HL-60 (cell line): ENCODE measurements at regions not wholly inside any gene's neighbourhood (a gene's known extent, or its start where the extent isn't known, plus 50 kb on each side); places are given as distances from the start of the nearest gene placed in this dataset.

Experiments
- DNase-seq, 2 experiments: peaks; one replicate each; pipeline ENCODE4 v3.0.0-alpha.2; 2010 to 2020; ENCODE audit warnings: low read depth in 1 of 2, low spot score in 1 of 2
- H3K27ac ChIP-seq: fragments of 250-450 bp; sonication (Bioruptor Pico); replicated peaks from 2 replicates; pipeline ENCODE4 v1.5.1; 2020; ENCODE audit warnings: mild to moderate bottlenecking, moderate library complexity
- H3K27me3 ChIP-seq: fragments of 250-450 bp; sonication (Bioruptor Pico); 2 replicates; pipeline ENCODE4 v1.5.1; 2021; ENCODE audit warnings: mild to moderate bottlenecking, moderate library complexity; ENCODE audit not compliant: insufficient read depth, poor library complexity, severe bottlenecking
- H3K4me3 ChIP-seq: replicated peaks from 2 replicates; pipeline ENCODE4 v1.5.1; 2011; ENCODE audit warnings: mild to moderate bottlenecking, control low read depth, low read length; ENCODE audit not compliant: insufficient read depth
- GABPA ChIP-seq: IDR thresholded peaks from 2 replicates; pipeline ENCODE4 v1.6.1; 2012; ENCODE audit warnings: low read depth
- POLR2AphosphoS5 ChIP-seq: IDR thresholded peaks from 2 replicates; pipeline ENCODE4 v1.6.1; 2012; ENCODE audit warnings: low read depth
- REST ChIP-seq: IDR thresholded peaks from 2 replicates; pipeline ENCODE4 v1.6.1; 2012; ENCODE audit warnings: low read depth; ENCODE audit not compliant: insufficient replicate concordance
- SPI1 ChIP-seq: IDR thresholded peaks from 2 replicates; pipeline ENCODE4 v1.6.1; 2012; ENCODE audit warnings: low read depth, mild to moderate bottlenecking, borderline replicate concordance
- TF ChIP-seq, protein P1 (sequence below): IDR thresholded peaks from one replicate; pipeline ENCODE4 v1.5.1; 2011; ENCODE audit warnings: low read length, control low read depth, inconsistent platforms; ENCODE audit not compliant: insufficient read depth

- TF ChIP-seq GABPA = no peak
- TF ChIP-seq REST = no peak
- no peak for TF ChIP-seq POLR2AphosphoS5
- no peak for TF ChIP-seq SPI1
- TF ChIP-seq, protein P1, sequence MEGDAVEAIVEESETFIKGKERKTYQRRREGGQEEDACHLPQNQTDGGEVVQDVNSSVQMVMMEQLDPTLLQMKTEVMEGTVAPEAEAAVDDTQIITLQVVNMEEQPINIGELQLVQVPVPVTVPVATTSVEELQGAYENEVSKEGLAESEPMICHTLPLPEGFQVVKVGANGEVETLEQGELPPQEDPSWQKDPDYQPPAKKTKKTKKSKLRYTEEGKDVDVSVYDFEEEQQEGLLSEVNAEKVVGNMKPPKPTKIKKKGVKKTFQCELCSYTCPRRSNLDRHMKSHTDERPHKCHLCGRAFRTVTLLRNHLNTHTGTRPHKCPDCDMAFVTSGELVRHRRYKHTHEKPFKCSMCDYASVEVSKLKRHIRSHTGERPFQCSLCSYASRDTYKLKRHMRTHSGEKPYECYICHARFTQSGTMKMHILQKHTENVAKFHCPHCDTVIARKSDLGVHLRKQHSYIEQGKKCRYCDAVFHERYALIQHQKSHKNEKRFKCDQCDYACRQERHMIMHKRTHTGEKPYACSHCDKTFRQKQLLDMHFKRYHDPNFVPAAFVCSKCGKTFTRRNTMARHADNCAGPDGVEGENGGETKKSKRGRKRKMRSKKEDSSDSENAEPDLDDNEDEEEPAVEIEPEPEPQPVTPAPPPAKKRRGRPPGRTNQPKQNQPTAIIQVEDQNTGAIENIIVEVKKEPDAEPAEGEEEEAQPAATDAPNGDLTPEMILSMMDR = no peak
- Histone ChIP-seq H3K27me3 (no peaks in the 10 kb centered on the region), H3K4me3 (no peak overlapping the region), H3K27ac (no peak overlapping the region)
- peak; percentile 50 to 55 for DNase-seq
Observed at GRCh38 chr13:44801990-44802389, 187.3 kb downstream of the NUFIP1 start.

DNA sequence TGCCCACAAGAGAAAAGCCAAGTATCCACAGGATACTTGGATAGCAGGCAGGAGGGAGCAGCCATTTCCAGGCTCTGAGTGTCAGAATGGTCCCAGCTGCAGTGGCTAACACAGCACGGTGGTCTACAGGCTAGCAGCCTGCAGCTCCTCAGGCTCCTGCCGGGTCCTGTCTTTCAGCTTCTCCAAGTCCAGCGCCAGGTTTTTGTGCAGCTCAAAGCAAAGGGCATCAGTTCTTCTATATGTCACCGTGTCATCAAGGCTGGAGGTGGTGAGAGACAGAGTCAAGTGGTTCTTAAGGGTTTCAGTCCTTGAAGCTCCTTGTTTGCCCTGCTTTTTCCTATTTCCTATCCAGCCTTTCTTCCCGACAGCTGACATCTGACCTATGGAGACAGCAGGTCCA is 188.6 kb downstream of the NUFIP1 start:
- Histone ChIP-seq H3K27ac (no peak overlapping the region), H3K4me3 (no peak overlapping the region), H3K27me3 (no peaks in the 10 kb centered on the region)
- DNase-seq = no peak
- TF ChIP-seq REST = no peak
- no peak for TF ChIP-seq POLR2AphosphoS5
- no peak for TF ChIP-seq SPI1
- no peak for TF ChIP-seq GABPA
- TF ChIP-seq, protein P1 = no peak

- no peak for DNase-seq
- no peak overlapping the region for H3K27ac ChIP-seq
- H3K4me3 ChIP-seq = no peak overlapping the region
Observed at GRCh38 chr13:44797685-44798084, 191.6 kb downstream of the NUFIP1 start.

More at GRCh38 chr13:44797685-44798084, 191.6 kb downstream of the NUFIP1 start:
- no peaks in the 10 kb centered on the region for H3K27me3 ChIP-seq
- TF ChIP-seq, protein P1 = no peak
- no peak for TF ChIP-seq SPI1
- TF ChIP-seq REST = no peak
